ENCODE measurements at regions not wholly inside any gene's neighbourhood (a gene's known extent, or its start where the extent isn't known, plus 50 kb on each side); places are given as distances from the start of the nearest gene placed in this dataset.

DNA sequence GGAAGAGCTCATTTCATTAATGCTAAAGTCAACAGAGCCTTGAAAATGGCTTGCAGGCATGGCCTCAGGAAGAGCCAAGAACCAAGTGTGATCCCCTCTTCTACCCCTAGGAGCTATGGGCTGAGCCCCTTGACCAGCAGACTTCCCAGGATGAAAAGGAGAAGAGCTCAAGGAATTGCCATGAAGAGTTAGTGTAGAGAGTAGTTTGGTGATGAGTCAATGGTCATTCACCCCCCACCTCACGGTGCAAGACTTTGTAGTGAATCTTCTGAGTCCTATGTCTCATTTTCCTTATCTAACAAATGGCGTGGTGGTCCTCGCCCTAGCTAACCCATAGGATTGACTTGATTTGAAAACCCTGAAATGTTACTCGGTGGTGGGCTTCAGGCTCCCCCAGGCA lies 422.4 kb upstream of the CADM1 start:
- WGBS, 2 donors (ENCODE audit: low coverage in 1 of 2) = 96% methylated on average over 4 of the region's 4 CpGs; no CpG with 5 or more reads in 1 of the 2 donors
- Histone ChIP-seq H3K4me3 (no peak overlapping the region), H3K27ac (no peak overlapping the region), H3K4me1 (peaks cover 0 to 18% (median 0%) of the 10 kb centered on the region in 3 donors), H3K36me3 (no peaks in the 10 kb centered on the region), H3K9me3 (no peaks in the 10 kb centered on the region), H3K27me3 (no peaks in the 10 kb centered on the region)
- ATAC-seq = no peak
- no peak for TF ChIP-seq POLR2AphosphoS5 (IDR thresholded peaks at IDR 0.05)
- TF ChIP-seq POLR2A (IDR thresholded peaks at IDR 0.05) = no peak
- no peak for TF ChIP-seq EP300 (IDR thresholded peaks at IDR 0.05)
- TF ChIP-seq, protein P1, sequence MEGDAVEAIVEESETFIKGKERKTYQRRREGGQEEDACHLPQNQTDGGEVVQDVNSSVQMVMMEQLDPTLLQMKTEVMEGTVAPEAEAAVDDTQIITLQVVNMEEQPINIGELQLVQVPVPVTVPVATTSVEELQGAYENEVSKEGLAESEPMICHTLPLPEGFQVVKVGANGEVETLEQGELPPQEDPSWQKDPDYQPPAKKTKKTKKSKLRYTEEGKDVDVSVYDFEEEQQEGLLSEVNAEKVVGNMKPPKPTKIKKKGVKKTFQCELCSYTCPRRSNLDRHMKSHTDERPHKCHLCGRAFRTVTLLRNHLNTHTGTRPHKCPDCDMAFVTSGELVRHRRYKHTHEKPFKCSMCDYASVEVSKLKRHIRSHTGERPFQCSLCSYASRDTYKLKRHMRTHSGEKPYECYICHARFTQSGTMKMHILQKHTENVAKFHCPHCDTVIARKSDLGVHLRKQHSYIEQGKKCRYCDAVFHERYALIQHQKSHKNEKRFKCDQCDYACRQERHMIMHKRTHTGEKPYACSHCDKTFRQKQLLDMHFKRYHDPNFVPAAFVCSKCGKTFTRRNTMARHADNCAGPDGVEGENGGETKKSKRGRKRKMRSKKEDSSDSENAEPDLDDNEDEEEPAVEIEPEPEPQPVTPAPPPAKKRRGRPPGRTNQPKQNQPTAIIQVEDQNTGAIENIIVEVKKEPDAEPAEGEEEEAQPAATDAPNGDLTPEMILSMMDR (IDR thresholded peaks at IDR 0.05) = no peak

DNA sequence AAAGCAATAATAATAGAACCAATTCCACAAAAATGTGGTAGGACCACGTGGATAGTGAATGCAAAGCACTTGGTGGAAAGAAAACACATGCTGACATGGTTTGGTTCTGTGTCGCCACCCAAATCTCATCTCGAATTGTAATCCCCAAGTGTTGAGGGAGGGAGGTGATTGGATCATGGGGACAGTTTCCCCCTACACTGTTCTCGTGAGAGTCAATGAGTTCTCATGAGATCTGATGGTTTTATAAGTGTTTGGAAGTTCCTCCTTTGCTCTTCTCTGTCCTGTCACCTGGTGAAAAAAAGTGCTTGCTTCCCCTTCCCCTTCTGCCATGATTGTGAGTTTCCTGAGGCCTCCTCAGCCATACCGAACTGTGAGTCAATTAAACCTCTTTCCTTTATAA lies 421.9 kb upstream of the CADM1 start:
- Histone ChIP-seq H3K4me1 (peaks cover 0 to 17% (median 0%) of the 10 kb centered on the region in 3 donors), H3K9me3 (no peaks in the 10 kb centered on the region), H3K36me3 (no peaks in the 10 kb centered on the region), H3K4me3 (no peak overlapping the region), H3K27me3 (no peaks in the 10 kb centered on the region), H3K27ac (no peak overlapping the region)
- TF ChIP-seq POLR2AphosphoS5 (IDR thresholded peaks at IDR 0.05) (no peak), EP300 (IDR thresholded peaks at IDR 0.05) (no peak), POLR2A (IDR thresholded peaks at IDR 0.05) (no peak)
- TF ChIP-seq, protein P1 (IDR thresholded peaks at IDR 0.05) = no peak
- 89 to 93% methylated on average over 5 of the region's 5 CpGs for WGBS, 2 donors (ENCODE audit: low coverage in 1 of 2)
- ATAC-seq = no peak

DNA sequence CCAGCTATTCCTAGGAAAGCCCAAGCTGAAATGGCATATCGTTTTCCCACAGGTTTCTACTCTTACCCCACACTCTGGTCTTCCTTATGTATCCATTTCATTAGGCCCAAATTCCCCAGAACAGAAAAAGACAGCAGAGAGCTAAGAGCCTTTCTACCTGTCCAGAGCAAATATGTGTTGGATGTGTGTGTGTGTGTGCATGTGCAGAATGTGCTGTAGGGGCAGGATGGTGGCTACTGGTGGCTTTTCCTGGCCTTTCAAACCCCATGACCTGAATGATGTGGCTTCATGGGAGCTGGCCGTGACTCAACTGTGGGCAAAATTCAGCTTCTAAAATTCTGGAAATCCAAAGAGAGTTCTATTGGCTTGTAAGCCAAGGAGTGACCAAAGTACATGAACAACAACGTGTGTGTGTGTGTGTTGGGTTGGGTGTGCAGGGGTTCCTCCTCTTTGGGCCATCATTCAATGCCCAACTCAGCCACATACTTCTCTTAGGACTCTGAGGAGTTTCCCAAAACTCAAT lies 421.4 kb upstream of the CADM1 start:
- 76 to 93% methylated on average over 2 of the region's 3 CpGs for WGBS, 2 donors (ENCODE audit: low coverage in 1 of 2)
- Histone ChIP-seq H3K27ac (no peak overlapping the region), H3K4me3 (no peak overlapping the region), H3K27me3 (no peaks in the 10 kb centered on the region), H3K4me1 (peaks cover 0 to 12% (median 0%) of the 10 kb centered on the region in 3 donors), H3K36me3 (no peaks in the 10 kb centered on the region), H3K9me3 (no peaks in the 10 kb centered on the region)
- TF ChIP-seq EP300 (IDR thresholded peaks at IDR 0.05) = no peak
- TF ChIP-seq, protein P1 (IDR thresholded peaks at IDR 0.05) = no peak
- no peak for TF ChIP-seq POLR2AphosphoS5 (IDR thresholded peaks at IDR 0.05)
- no peak for TF ChIP-seq POLR2A (IDR thresholded peaks at IDR 0.05)
- ATAC-seq = no peak

DNA sequence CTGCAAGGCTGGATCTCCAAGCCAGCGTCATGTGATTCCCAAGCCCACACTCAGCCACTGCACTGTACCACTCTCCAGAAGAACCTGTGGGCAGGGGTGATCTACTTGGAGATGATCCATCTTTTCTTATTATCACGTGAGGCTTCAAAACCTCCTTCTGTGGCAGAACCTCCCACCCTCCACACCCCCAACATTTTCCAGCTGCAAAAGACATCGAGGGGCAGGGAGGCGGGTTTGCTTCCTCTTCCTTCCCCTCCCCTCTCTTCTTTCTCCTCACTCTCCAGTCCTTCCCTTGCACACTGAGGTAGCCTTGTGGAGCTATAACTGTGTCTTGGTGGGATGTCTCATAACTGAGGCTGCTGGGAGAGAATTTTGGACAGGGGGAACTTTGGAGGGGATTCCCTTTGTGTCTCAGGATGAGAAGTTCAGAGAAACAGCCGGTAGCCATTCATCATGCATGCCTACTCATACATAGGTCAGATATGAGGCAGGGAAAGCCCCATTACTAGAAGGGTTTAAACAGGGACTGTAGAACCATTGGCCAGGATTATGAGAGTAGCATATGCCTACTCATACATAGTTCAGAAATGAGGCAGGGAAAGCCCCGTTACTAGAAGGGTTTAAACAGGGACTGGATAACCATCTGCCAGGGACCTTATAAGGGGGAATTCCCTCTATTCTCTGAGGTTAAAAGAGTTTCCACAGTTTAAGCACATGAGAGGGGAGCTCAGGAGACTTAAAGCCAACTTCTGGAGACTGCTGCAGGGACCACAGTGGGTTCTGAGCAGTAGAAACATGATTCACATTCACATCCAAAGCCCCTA lies 420.7 kb upstream of the CADM1 start:
- Histone ChIP-seq H3K9me3 (no peaks in the 10 kb centered on the region), H3K4me1 (peaks cover 0 to 5% (median 0%) of the 10 kb centered on the region in 3 donors), H3K27ac (no peak overlapping the region), H3K36me3 (no peaks in the 10 kb centered on the region), H3K27me3 (no peaks in the 10 kb centered on the region), H3K4me3 (no peak overlapping the region)
- ATAC-seq = no peak
- 40 to 49% methylated on average over 6 of the region's 6 CpGs for WGBS, 2 donors (ENCODE audit: low coverage in 1 of 2)
- TF ChIP-seq, protein P1 (IDR thresholded peaks at IDR 0.05) = no peak
- TF ChIP-seq EP300 (IDR thresholded peaks at IDR 0.05) (no peak), POLR2AphosphoS5 (IDR thresholded peaks at IDR 0.05) (no peak), POLR2A (IDR thresholded peaks at IDR 0.05) (no peak)

DNA sequence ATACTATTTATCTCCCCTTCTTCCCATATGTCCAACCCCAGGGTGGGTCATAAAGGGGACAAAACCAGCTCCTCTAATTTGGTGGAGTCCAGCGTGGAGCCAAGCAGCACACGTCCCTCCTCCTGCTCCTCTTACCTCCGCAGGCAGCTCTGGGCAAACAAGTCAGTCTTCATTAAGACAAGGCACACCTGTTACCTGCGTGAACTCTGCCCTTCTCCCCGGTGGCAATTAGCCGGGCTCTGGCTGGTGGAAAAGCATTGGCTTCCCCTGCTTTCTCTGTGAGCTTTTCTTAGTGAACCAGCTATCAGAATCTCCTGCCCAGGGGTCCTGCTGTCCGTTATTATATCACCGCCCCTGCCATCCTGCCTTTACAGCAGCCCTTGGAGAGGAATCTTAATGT lies 418.7 kb upstream of the CADM1 start:
- TF ChIP-seq EP300 (IDR thresholded peaks at IDR 0.05) (no peak), POLR2A (IDR thresholded peaks at IDR 0.05) (no peak), POLR2AphosphoS5 (IDR thresholded peaks at IDR 0.05) (no peak)
- no peak for ATAC-seq
- Histone ChIP-seq H3K4me3 (no peak overlapping the region), H3K4me1 (peaks cover 0 to 7% (median 0%) of the 10 kb centered on the region in 3 donors), H3K9me3 (no peaks in the 10 kb centered on the region), H3K27me3 (no peaks in the 10 kb centered on the region), H3K36me3 (no peaks in the 10 kb centered on the region), H3K27ac (no peak overlapping the region)
- WGBS, 2 donors (ENCODE audit: low coverage in 1 of 2) = 48 to 50% methylated on average over 2 to 5 of the region's 8 CpGs

Measured in gastroesophageal sphincter (tissue), 4 donors.